ENCODE measurements at regions not wholly inside any gene's neighbourhood (a gene's known extent, or its start where the extent isn't known, plus 50 kb on each side); places are given as distances from the start of the nearest gene placed in this dataset.

- BruUV-seq (replicated peaks), result no TSS peak
- no peak overlapping the region for H3K27ac ChIP-seq (ENCODE audit: low read length)
- TF ChIP-seq TCF7L2 (IDR thresholded peaks at IDR 0.05; ENCODE audit: low read depth, low read length) (no peak), POLR2AphosphoS5 (IDR thresholded peaks at IDR 0.05; ENCODE audit: low read depth, low read length) (no peak), REST (IDR thresholded peaks at IDR 0.05; ENCODE audit: insufficient read depth in 1 of 2, low read depth in 2 of 2, low read length in 1 of 2) (no peak), SIN3A (IDR thresholded peaks at IDR 0.05; ENCODE audit: borderline replicate concordance, insufficient read depth, low read depth, low read length) (no peak), CTCF (IDR thresholded peaks at IDR 0.05) (no peak)
- no peak for ATAC-seq
- no peaks in the 10 kb centered on the region for H3K27me3 ChIP-seq (ENCODE audit: control insufficient read depth, insufficient read depth, low read length)
- H3K36me3 ChIP-seq (ENCODE audit: control insufficient read depth, insufficient read depth, low read length), result no peaks in the 10 kb centered on the region
- in situ Hi-C loops (cut with HindIII; ENCODE audit: low pct_unique_long_range_greater_than_20kb, low sequenced_read_pairs) (no loop called here), intact Hi-C loops (cut with micrococcal nuclease; ENCODE audit: unreplicated experiment) (no loop called here)
- DNase-seq (ENCODE audit: low read depth, low spot score), result no peak
- ChIA-PET POLR2A (no interaction called here), CTCF (no interaction called here)
- H3K4me3 ChIP-seq (ENCODE audit: low read depth in 2 of 2, low read length in 2 of 2), result no peak overlapping the region
- H3K4me1 ChIP-seq (ENCODE audit: control insufficient read depth, insufficient read depth, low read length), result no peaks in the 10 kb centered on the region
- no peaks in the 10 kb centered on the region for H3K9me3 ChIP-seq (ENCODE audit: control insufficient read depth, insufficient read depth, low read depth, low read length)
Measured at GRCh38 chr9:15069106-15069505, 158.9 kb upstream of the FREM1 start.

- DNase-seq (ENCODE audit: low read depth, low spot score) (no peak), ATAC-seq (no peak)
- Histone ChIP-seq H3K4me3 (ENCODE audit: low read depth in 2 of 2, low read length in 2 of 2) (no peak overlapping the region), H3K4me1 (ENCODE audit: control insufficient read depth, insufficient read depth, low read length) (no peaks in the 10 kb centered on the region), H3K36me3 (ENCODE audit: control insufficient read depth, insufficient read depth, low read length) (no peaks in the 10 kb centered on the region), H3K27me3 (ENCODE audit: control insufficient read depth, insufficient read depth, low read length) (no peaks in the 10 kb centered on the region), H3K27ac (ENCODE audit: low read length) (no peak overlapping the region), H3K9me3 (ENCODE audit: control insufficient read depth, insufficient read depth, low read depth, low read length) (no peaks in the 10 kb centered on the region)
- ChIA-PET POLR2A (no interaction called here), CTCF (no interaction called here)
- in situ Hi-C loops (cut with HindIII; ENCODE audit: low pct_unique_long_range_greater_than_20kb, low sequenced_read_pairs) (no loop called here), intact Hi-C loops (cut with micrococcal nuclease; ENCODE audit: unreplicated experiment) (no loop called here)
- no TSS peak for BruUV-seq (replicated peaks)
- TF ChIP-seq SIN3A (IDR thresholded peaks at IDR 0.05; ENCODE audit: borderline replicate concordance, insufficient read depth, low read depth, low read length), result no peak
- no peak for TF ChIP-seq POLR2AphosphoS5 (IDR thresholded peaks at IDR 0.05; ENCODE audit: low read depth, low read length)
- TF ChIP-seq REST (IDR thresholded peaks at IDR 0.05; ENCODE audit: insufficient read depth in 1 of 2, low read depth in 2 of 2, low read length in 1 of 2), result no peak
- no peak for TF ChIP-seq CTCF (IDR thresholded peaks at IDR 0.05)
- TF ChIP-seq TCF7L2 (IDR thresholded peaks at IDR 0.05; ENCODE audit: low read depth, low read length), result no peak
Measured at GRCh38 chr9:15068261-15068660, 158.0 kb upstream of the FREM1 start.
